Activated CD4-positive, alpha-beta T cell treated with anti-CD3 and anti-CD28 coated beads for 48 hours (primary cell): ENCODE measurements at regions not wholly inside any gene's neighbourhood (a gene's known extent, or its start where the extent isn't known, plus 50 kb on each side); places are given as distances from the start of the nearest gene placed in this dataset.
"Not testable (repeated sequence)": the region's sequence is repeated elsewhere in the genome, so short reads cannot be mapped to it uniquely, and the experiment has no call there.

Experiments
- DNase-seq: peaks from one replicate; pipeline ENCODE4 v3.0.0-alpha.2; 2020

- DNase-seq: not testable (repeated sequence)
These were observed 64.4 kb downstream of the TMEM200C start for GRCh38 chr18:5830902-5831301.

GRCh38 chr18:5828913-5829312 is 66.4 kb downstream of the TMEM200C start:
- no peak for DNase-seq

- no peak for DNase-seq
These were observed 69.7 kb downstream of the TMEM200C start for GRCh38 chr18:5825663-5826062.

- no peak for DNase-seq
These were observed 70.8 kb downstream of the TMEM200C start for GRCh38 chr18:5824370-5824984.

GRCh38 chr18:5817816-5818215 is 77.5 kb downstream of the TMEM200C start:
- no peak for DNase-seq

GRCh38 chr18:5806860-5807259 is 88.5 kb downstream of the TMEM200C start:
- no peak for DNase-seq

GRCh38 chr18:5787936-5788335 is 107.4 kb downstream of the TMEM200C start:
- DNase-seq: no peak

GRCh38 chr18:5779922-5780321 is 115.4 kb downstream of the TMEM200C start:
- DNase-seq: no peak

GRCh38 chr18:5772306-5773105 is 122.8 kb downstream of the TMEM200C start:
- DNase-seq: no peak

- no peak for DNase-seq
These were observed 124.0 kb downstream of the TMEM200C start for GRCh38 chr18:5771343-5771742.

GRCh38 chr18:5770176-5770575 is 125.1 kb downstream of the TMEM200C start:
- DNase-seq: no peak

GRCh38 chr18:5768454-5768853 is 126.9 kb downstream of the TMEM200C start:
- no peak for DNase-seq

GRCh38 chr18:5759194-5759593 is 136.1 kb downstream of the TMEM200C start:
- DNase-seq: no peak

GRCh38 chr18:5756823-5757222 is 138.5 kb downstream of the TMEM200C start:
- DNase-seq: no peak

- no peak for DNase-seq
These were observed 147.6 kb downstream of the TMEM200C start for GRCh38 chr18:5747678-5748077.

GRCh38 chr18:5746844-5747243 is 148.5 kb downstream of the TMEM200C start:
- no peak for DNase-seq

GRCh38 chr18:5744659-5745058 is 150.7 kb downstream of the TMEM200C start:
- no peak for DNase-seq

GRCh38 chr18:5738526-5738925 is 156.8 kb downstream of the TMEM200C start:
- DNase-seq: no peak

- no peak for DNase-seq
These were observed 163.0 kb downstream of the TMEM200C start for GRCh38 chr18:5732318-5732717.

GRCh38 chr18:5729983-5730699 is 165.2 kb downstream of the TMEM200C start:
- DNase-seq: no peak

- no peak for DNase-seq
These were observed 166.8 kb downstream of the TMEM200C start for GRCh38 chr18:5728531-5728930.

- DNase-seq: no peak
These were observed 169.3 kb downstream of the TMEM200C start for GRCh38 chr18:5726011-5726410.

GRCh38 chr18:5721924-5722323 is 173.4 kb downstream of the TMEM200C start:
- DNase-seq: no peak

- no peak for DNase-seq
These were observed 175.2 kb downstream of the TMEM200C start for GRCh38 chr18:5720132-5720531.
